Activated naive CD4-positive, alpha-beta T cell treated with anti-CD3 and anti-CD28 coated beads, Interleukin-2, amount 50 U/mL, for 72 hours (primary cell): ENCODE measurements at regions not wholly inside any gene's neighbourhood (a gene's known extent, or its start where the extent isn't known, plus 50 kb on each side); places are given as distances from the start of the nearest gene placed in this dataset.
"Not testable (repeated sequence)": the region's sequence is repeated elsewhere in the genome, so short reads cannot be mapped to it uniquely, and the experiment has no call there.

Experiments used
- ATAC-seq, 2 donors: fragments of 150-1000 bp; cut with Tn5 transposase; 2 replicates each; pipeline ENCODE4 v1.10.0; 2021; ENCODE audit warnings: mild to moderate bottlenecking in 2 of 2, moderate library complexity in 2 of 2
- DNase-seq, 2 donors: peaks; one replicate each; pipeline ENCODE4 v3.0.0; 2021 to 2022; ENCODE audit warnings: low spot score in 2 of 2
- H3K27ac Mint-ChIP-seq, 2 donors: one replicate each; pipeline ENCODE4 v1.8.0; 2022; ENCODE audit warnings: mild to moderate bottlenecking in 2 of 2, mixed read lengths in 2 of 2
- H3K36me3 Mint-ChIP-seq, 2 donors: one replicate each; pipeline ENCODE4 v1.8.0; 2022; ENCODE audit warnings: mixed read lengths in 2 of 2
- H3K9me3 Mint-ChIP-seq, 2 donors: one replicate each; pipeline ENCODE4 v1.8.0; 2022; ENCODE audit warnings: mixed read lengths in 2 of 2

- ATAC-seq (no peak), DNase-seq (no peak)
- Mint-ChIP-seq H3K27ac (no peak overlapping the region), H3K9me3 (peaks cover 35 to 40% of the 10 kb centered on the region in 2 donors), H3K36me3 (peaks cover 16 to 39% of the 10 kb centered on the region in 2 donors)
These were observed 56.3 kb upstream of the SPEF2 start for GRCh38 chr5:35561396-35561795.

GRCh38 chr5:35557748-35558147, 59.9 kb upstream of the SPEF2 start:
- Mint-ChIP-seq H3K27ac (no peak overlapping the region), H3K36me3 (peaks cover 17 to 35% of the 10 kb centered on the region in 2 donors), H3K9me3 (peaks cover 25 to 26% of the 10 kb centered on the region in 2 donors)
- DNase-seq: no peak
- no peak for ATAC-seq

GRCh38 chr5:35557199-35557598, 60.5 kb upstream of the SPEF2 start:
- peaks cover 22 to 25% of the 10 kb centered on the region in 2 donors for H3K9me3 Mint-ChIP-seq
- ATAC-seq (no peak), DNase-seq (no peak)
- no peak overlapping the region for H3K27ac Mint-ChIP-seq
- peaks cover 12 to 30% of the 10 kb centered on the region in 2 donors for H3K36me3 Mint-ChIP-seq

- no peak overlapping the region for H3K27ac Mint-ChIP-seq
- ATAC-seq (no peak), DNase-seq (no peak)
- peaks cover 17 to 19% of the 10 kb centered on the region in 2 donors for H3K9me3 Mint-ChIP-seq
- peaks cover 5 to 24% of the 10 kb centered on the region in 2 donors for H3K36me3 Mint-ChIP-seq
These were observed 63.6 kb upstream of the SPEF2 start for GRCh38 chr5:35554016-35554415.

- no peak overlapping the region for H3K27ac Mint-ChIP-seq
- H3K36me3 Mint-ChIP-seq: no peaks in the 10 kb centered on the region
- H3K9me3 Mint-ChIP-seq: peaks cover 3 to 4% of the 10 kb centered on the region in 2 donors
- ATAC-seq (no peak), DNase-seq (no peak)
These were observed 72.5 kb upstream of the SPEF2 start for GRCh38 chr5:35545190-35545589.

GRCh38 chr5:35543408-35543807, 74.3 kb upstream of the SPEF2 start:
- ATAC-seq (no peak), DNase-seq (no peak)
- H3K36me3 Mint-ChIP-seq: no peaks in the 10 kb centered on the region
- H3K27ac Mint-ChIP-seq: no peak overlapping the region
- H3K9me3 Mint-ChIP-seq: peaks cover 3 to 4% of the 10 kb centered on the region in 2 donors

GRCh38 chr5:35540002-35540401, 77.7 kb upstream of the SPEF2 start:
- no peak for ATAC-seq
- H3K27ac Mint-ChIP-seq: no peak overlapping the region
- H3K9me3 Mint-ChIP-seq: peaks cover 3 to 4% of the 10 kb centered on the region in 2 donors
- H3K36me3 Mint-ChIP-seq: no peaks in the 10 kb centered on the region
- DNase-seq: no peak

- ATAC-seq: no peak
- Mint-ChIP-seq H3K36me3 (no peaks in the 10 kb centered on the region), H3K27ac (no peak overlapping the region), H3K9me3 (peaks cover 3 to 4% of the 10 kb centered on the region in 2 donors)
- DNase-seq: no peak
These were observed 79.3 kb upstream of the SPEF2 start for GRCh38 chr5:35538198-35538931.

GRCh38 chr5:35533156-35533555, 84.5 kb upstream of the SPEF2 start:
- DNase-seq: no peak
- ATAC-seq: no peak
- Mint-ChIP-seq H3K9me3 (no peaks in the 10 kb centered on the region), H3K27ac (no peak overlapping the region), H3K36me3 (no peaks in the 10 kb centered on the region)

GRCh38 chr5:35531553-35531952, 86.1 kb upstream of the SPEF2 start:
- not testable (repeated sequence) for ATAC-seq, H3K27ac Mint-ChIP-seq, H3K9me3 Mint-ChIP-seq, H3K36me3 Mint-ChIP-seq, DNase-seq

GRCh38 chr5:35518104-35518503, 99.6 kb upstream of the SPEF2 start:
- peaks cover 0 to 4% of the 10 kb centered on the region in 2 donors for H3K9me3 Mint-ChIP-seq

GRCh38 chr5:35516271-35516670, 101.4 kb upstream of the SPEF2 start:
- Mint-ChIP-seq H3K9me3 (peaks cover 0 to 4% of the 10 kb centered on the region in 2 donors), H3K27ac (no peak overlapping the region), H3K36me3 (no peaks in the 10 kb centered on the region)
- ATAC-seq (no peak), DNase-seq (no peak)

More at GRCh38 chr5:35518104-35518503, 99.6 kb upstream of the SPEF2 start:
- ATAC-seq: no peak
- DNase-seq: no peak
- Mint-ChIP-seq H3K27ac (no peak overlapping the region), H3K36me3 (no peaks in the 10 kb centered on the region)

GRCh38 chr5:35513612-35514011, 104.1 kb upstream of the SPEF2 start:
- Mint-ChIP-seq H3K27ac (no peak overlapping the region), H3K36me3 (no peaks in the 10 kb centered on the region), H3K9me3 (peaks cover 0 to 12% of the 10 kb centered on the region in 2 donors)
- ATAC-seq (no peak), DNase-seq (no peak)

GRCh38 chr5:35502206-35502605, 115.5 kb upstream of the SPEF2 start:
- DNase-seq: no peak
- peaks cover 15 to 30% of the 10 kb centered on the region in 2 donors for H3K9me3 Mint-ChIP-seq
- no peak overlapping the region for H3K27ac Mint-ChIP-seq
- no peak for ATAC-seq
- H3K36me3 Mint-ChIP-seq: peaks cover 0 to 8% of the 10 kb centered on the region in 2 donors

- ATAC-seq (no peak), DNase-seq (no peak)
- Mint-ChIP-seq H3K27ac (no peak overlapping the region), H3K36me3 (peaks cover 0 to 1% of the 10 kb centered on the region in 2 donors), H3K9me3 (no peaks in the 10 kb centered on the region)
These were observed 128.9 kb upstream of the SPEF2 start for GRCh38 chr5:35488791-35489190.

- DNase-seq (no peak), ATAC-seq (no peak)
- Mint-ChIP-seq H3K27ac (no peak overlapping the region), H3K36me3 (no peaks in the 10 kb centered on the region), H3K9me3 (no peaks in the 10 kb centered on the region)
These were observed 129.6 kb upstream of the SPEF2 start for GRCh38 chr5:35488055-35488454.

- H3K27ac Mint-ChIP-seq: no peak overlapping the region
- H3K36me3 Mint-ChIP-seq: no peaks in the 10 kb centered on the region
- ATAC-seq: no peak
These were observed 130.2 kb upstream of the SPEF2 start for GRCh38 chr5:35487233-35488025.

More at GRCh38 chr5:35487233-35488025, 130.2 kb upstream of the SPEF2 start:
- no peak for DNase-seq
- H3K9me3 Mint-ChIP-seq: no peaks in the 10 kb centered on the region
